ENCODE measurements at regions not wholly inside any gene's neighbourhood (a gene's known extent, or its start where the extent isn't known, plus 50 kb on each side); places are given as distances from the start of the nearest gene placed in this dataset.

DNA sequence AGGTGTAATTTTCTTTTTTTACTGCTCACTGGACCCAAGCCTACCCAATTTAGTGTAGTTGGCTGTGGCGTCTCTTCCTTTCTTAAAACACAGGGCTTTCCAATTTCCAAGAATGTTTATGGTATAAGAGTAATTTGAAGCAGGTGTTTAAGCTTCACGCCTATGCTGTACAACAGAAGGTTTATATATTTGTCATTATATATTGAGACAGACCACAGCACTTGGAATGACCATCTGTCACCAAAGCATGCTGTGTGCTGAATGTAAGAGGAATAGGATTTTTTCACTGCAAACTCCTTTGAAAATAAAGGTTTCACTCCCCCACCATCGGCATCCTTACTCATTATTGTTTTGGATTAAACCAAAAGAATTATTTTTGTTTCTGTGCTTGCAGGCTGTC lies 325.7 kb downstream of the OTOL1 start:
- peak overlapping the region in 2 of 3 experiments; percentile 15 to 23 for H3K27ac Mint-ChIP-seq
- TF ChIP-seq, protein P1, sequence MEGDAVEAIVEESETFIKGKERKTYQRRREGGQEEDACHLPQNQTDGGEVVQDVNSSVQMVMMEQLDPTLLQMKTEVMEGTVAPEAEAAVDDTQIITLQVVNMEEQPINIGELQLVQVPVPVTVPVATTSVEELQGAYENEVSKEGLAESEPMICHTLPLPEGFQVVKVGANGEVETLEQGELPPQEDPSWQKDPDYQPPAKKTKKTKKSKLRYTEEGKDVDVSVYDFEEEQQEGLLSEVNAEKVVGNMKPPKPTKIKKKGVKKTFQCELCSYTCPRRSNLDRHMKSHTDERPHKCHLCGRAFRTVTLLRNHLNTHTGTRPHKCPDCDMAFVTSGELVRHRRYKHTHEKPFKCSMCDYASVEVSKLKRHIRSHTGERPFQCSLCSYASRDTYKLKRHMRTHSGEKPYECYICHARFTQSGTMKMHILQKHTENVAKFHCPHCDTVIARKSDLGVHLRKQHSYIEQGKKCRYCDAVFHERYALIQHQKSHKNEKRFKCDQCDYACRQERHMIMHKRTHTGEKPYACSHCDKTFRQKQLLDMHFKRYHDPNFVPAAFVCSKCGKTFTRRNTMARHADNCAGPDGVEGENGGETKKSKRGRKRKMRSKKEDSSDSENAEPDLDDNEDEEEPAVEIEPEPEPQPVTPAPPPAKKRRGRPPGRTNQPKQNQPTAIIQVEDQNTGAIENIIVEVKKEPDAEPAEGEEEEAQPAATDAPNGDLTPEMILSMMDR (IDR thresholded peaks at IDR 0.05; ENCODE audit: unreplicated experiment in 3 of 3) = no peak
- H3K27me3 Mint-ChIP-seq (ENCODE audit: low read depth) = no peaks in the 10 kb centered on the region
- no peaks in the 10 kb centered on the region for H3K36me3 Mint-ChIP-seq (ENCODE audit: low read depth)
- no peaks in the 10 kb centered on the region for H3K9me3 Mint-ChIP-seq
- peaks cover 16% of the 10 kb centered on the region for H3K4me1 Mint-ChIP-seq
- H3K4me3 Mint-ChIP-seq = no peak overlapping the region

DNA sequence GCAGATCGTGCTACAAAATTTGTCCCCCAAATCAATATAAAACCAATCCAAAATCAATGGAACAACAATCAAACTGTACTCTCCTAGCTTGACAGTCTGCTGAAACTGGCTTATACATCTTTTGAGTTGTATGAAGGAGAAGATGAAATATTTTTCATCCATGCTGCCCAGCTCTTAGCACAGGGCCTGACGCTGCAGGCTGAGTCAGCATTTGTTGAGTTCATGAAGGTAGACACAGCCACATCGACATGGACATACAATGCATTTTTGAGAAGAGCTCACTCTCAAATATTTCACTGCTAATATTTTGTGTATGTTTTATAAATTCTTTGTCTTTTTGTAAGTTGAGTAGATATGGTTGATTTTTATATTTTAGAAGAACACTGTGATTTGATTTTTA lies 327.3 kb downstream of the OTOL1 start:
- Mint-ChIP-seq H3K36me3 (ENCODE audit: low read depth) (no peaks in the 10 kb centered on the region), H3K9me3 (no peaks in the 10 kb centered on the region), H3K4me3 (no peak overlapping the region), H3K4me1 (peaks cover 16% of the 10 kb centered on the region), H3K27ac (no peak overlapping the region), H3K27me3 (ENCODE audit: low read depth) (no peaks in the 10 kb centered on the region)
- TF ChIP-seq, protein P1 (IDR thresholded peaks at IDR 0.05; ENCODE audit: unreplicated experiment in 3 of 3) = no peak

DNA sequence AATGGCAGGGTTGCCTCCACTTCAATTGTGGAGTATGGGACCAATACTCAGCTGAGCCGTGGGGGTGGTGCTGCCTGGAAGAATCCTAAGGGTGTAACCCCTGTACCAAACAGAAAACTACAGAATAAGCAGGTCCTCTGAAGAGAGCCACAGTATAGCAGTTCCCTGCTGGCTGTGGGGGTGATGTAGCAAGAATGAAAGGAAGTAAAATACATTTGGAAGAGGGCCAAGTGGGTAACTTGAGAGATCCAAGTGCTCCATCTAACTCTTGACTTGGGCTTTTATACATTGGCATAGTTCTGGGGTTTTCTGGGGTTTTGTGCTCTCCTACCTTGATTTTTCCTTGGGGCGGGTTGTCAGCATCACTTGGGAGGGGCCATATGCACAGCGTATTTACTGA lies 341.4 kb downstream of the OTOL1 start:
- H3K27me3 Mint-ChIP-seq (ENCODE audit: low read depth) = no peaks in the 10 kb centered on the region
- H3K4me3 Mint-ChIP-seq = no peak overlapping the region
- H3K27ac Mint-ChIP-seq = no peak overlapping the region
- no peaks in the 10 kb centered on the region for H3K4me1 Mint-ChIP-seq
- H3K9me3 Mint-ChIP-seq = no peaks in the 10 kb centered on the region
- H3K36me3 Mint-ChIP-seq (ENCODE audit: low read depth) = no peaks in the 10 kb centered on the region
- TF ChIP-seq, protein P1 (IDR thresholded peaks at IDR 0.05; ENCODE audit: unreplicated experiment in 3 of 3) = no peak

DNA sequence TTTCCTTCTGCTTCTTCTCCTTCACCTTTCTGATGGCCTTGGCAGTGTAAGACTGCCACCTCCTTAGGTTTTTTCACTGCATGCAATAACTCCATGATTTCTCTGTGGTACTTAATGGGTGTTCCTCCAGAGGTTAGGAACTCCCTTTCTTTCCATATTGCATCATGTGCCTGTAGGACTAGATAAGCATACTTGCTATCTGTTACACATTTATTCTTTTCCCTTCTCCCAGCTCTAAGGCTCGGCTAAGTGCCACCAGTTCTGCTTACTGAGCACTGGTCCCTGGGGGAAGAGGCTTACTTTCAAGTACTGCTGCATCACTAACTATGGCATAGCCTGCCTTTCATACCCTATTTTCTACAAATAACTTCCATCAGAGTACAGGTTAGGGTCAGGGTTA lies 351.8 kb downstream of the OTOL1 start:
- TF ChIP-seq, protein P1 (IDR thresholded peaks at IDR 0.05; ENCODE audit: unreplicated experiment in 3 of 3) = no peak
- Mint-ChIP-seq H3K9me3 (no peaks in the 10 kb centered on the region), H3K27me3 (ENCODE audit: low read depth) (no peaks in the 10 kb centered on the region), H3K4me1 (no peaks in the 10 kb centered on the region), H3K4me3 (no peak overlapping the region), H3K27ac (no peak overlapping the region), H3K36me3 (ENCODE audit: low read depth) (no peaks in the 10 kb centered on the region)

DNA sequence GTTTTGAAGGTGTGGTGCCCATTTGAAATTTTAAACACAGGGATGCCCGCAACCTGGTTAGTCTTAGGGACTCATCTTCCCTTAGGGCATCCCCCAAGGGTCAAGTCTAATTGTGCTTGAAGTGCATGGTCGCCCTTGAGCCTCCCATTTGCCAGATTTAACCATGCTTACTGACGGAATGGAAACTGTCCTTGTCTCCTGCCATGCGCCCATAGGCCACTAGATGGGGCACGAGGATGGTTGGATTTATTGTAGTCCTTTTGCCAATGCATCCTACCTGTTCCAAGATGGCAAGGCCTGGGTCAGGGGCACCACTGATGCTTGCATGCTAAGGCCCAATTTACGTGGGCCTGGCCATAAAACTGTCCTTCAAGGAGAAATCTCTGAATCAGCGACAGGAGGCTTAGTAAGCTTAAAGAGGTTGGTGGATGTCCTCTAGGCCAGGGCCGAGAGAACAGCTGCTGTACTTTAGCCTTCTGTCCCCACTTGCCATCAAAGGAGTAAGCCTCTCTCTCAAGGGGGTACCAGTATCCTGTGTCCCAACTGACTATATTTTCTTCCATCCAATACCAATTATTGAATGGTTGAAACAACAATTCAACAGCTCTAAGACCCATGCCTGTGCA lies 355.4 kb downstream of the OTOL1 start:
- Mint-ChIP-seq H3K36me3 (ENCODE audit: low read depth) (no peaks in the 10 kb centered on the region), H3K27ac (no peak overlapping the region), H3K9me3 (no peaks in the 10 kb centered on the region), H3K4me1 (no peaks in the 10 kb centered on the region), H3K27me3 (ENCODE audit: low read depth) (no peaks in the 10 kb centered on the region), H3K4me3 (no peak overlapping the region)
- TF ChIP-seq, protein P1 (IDR thresholded peaks at IDR 0.05; ENCODE audit: unreplicated experiment in 3 of 3) = peak; percentile 64 to 75 (median 70)

DNA sequence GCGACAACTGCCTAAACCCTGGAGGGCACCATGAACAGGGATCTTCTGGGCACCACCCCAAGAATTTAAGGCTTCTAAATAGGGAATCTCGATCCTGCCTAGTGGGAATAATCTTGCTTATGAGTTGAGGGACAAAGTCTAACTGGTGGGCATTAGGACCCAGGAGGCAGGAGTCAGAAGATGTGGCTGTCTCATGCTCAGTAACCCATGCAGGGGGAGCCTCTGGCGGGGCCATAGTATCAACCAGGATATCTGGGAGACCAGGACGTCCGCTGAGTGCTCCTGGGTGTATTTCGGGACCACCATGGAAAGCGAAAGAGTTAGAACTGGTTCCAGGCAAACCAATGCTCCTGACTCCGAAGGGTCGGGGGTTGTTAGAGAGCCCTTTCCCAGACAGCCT lies 356.1 kb downstream of the OTOL1 start:
- H3K4me3 Mint-ChIP-seq = no peak overlapping the region
- no peak overlapping the region for H3K27ac Mint-ChIP-seq
- H3K27me3 Mint-ChIP-seq (ENCODE audit: low read depth) = no peaks in the 10 kb centered on the region
- no peaks in the 10 kb centered on the region for H3K4me1 Mint-ChIP-seq
- TF ChIP-seq, protein P1 (IDR thresholded peaks at IDR 0.05; ENCODE audit: unreplicated experiment in 3 of 3) = no peak
- H3K36me3 Mint-ChIP-seq (ENCODE audit: low read depth) = no peaks in the 10 kb centered on the region
- no peaks in the 10 kb centered on the region for H3K9me3 Mint-ChIP-seq

Data from nephron (organoid).